B cell (primary cell): ENCODE measurements at regions not wholly inside any gene's neighbourhood (a gene's known extent, or its start where the extent isn't known, plus 50 kb on each side); places are given as distances from the start of the nearest gene placed in this dataset.

Source experiments
- CTCF ChIP-seq: fragments of 200-600 bp; IDR thresholded peaks from one replicate; pipeline ENCODE4 v1.8.0; 2022; ENCODE audit warnings: antibody characterized with exemption, mild to moderate bottlenecking
- EZH2 ChIP-seq: IDR thresholded peaks from 2 replicates; pipeline ENCODE4 v1.6.1; 2012; ENCODE audit warnings: borderline replicate concordance, low read depth, mild to moderate bottlenecking, moderate library complexity, low read length; ENCODE audit not compliant: insufficient read depth, poor library complexity, severe bottlenecking

DNA sequence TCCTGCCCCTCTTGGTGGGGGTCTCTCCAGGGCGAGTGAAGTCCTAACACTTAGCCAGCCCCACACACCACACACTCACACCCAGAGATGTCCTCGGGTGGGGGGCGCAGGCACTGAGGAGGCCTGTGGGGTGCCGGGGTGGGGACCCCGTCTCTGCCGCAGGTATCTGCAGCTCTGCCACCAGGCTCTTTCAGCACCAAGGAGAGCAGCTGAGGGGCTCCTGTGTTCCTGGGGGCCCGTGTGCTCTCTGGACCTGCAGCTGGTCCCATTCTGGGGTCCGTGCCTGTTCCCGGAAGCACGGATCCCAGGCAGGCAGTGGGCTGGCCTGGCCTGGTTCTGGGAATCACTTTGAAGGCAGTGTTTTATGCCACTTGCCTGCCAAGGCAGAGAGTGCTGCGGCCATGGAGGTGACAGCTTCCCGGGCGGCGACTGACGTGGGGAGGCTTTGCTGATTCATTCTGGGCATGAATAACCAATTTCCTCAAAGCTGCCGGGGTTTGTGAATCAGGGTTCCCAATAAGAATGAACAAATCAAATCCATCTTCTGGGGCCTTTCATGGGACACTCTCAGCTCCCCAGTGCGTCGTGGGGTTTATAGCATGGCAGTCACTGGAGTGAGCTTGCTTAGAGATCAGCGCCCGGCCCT lies 54.4 kb upstream of the SLCO4A1 start:
- TF ChIP-seq CTCF (no peak), EZH2 (no peak)
